Fibroblast of skin of back (primary cell): ENCODE measurements at regions not wholly inside any gene's neighbourhood (a gene's known extent, or its start where the extent isn't known, plus 50 kb on each side); places are given as distances from the start of the nearest gene placed in this dataset.

Experiments
- DNase-seq: peaks from one replicate; pipeline ENCODE4 v3.0.0-alpha.2; 2013

- peak; percentile 84 for DNase-seq
Observed at GRCh38 chr9:95822583-95823431, 52.7 kb upstream of the ERCC6L2 start.

GRCh38 chr9:95822015-95822414, 53.5 kb upstream of the ERCC6L2 start:
- no peak for DNase-seq

- peak; percentile 38 for DNase-seq
Observed at GRCh38 chr9:95820074-95820473, 55.4 kb upstream of the ERCC6L2 start.

GRCh38 chr9:95819636-95820035, 55.9 kb upstream of the ERCC6L2 start:
- DNase-seq: no peak

GRCh38 chr9:95817205-95817604, 58.3 kb upstream of the ERCC6L2 start:
- DNase-seq: no peak

- no peak for DNase-seq
Observed at GRCh38 chr9:95816716-95817115, 58.8 kb upstream of the ERCC6L2 start.

- no peak for DNase-seq
Observed at GRCh38 chr9:95815961-95816360, 59.5 kb upstream of the ERCC6L2 start.

- DNase-seq: peak; percentile 36
Observed at GRCh38 chr9:95815133-95815532, 60.4 kb upstream of the ERCC6L2 start.

- DNase-seq: no peak
Observed at GRCh38 chr9:95813923-95814322, 61.6 kb upstream of the ERCC6L2 start.

GRCh38 chr9:95810814-95811213, 64.7 kb upstream of the ERCC6L2 start:
- no peak for DNase-seq

GRCh38 chr9:95810133-95810532, 65.4 kb upstream of the ERCC6L2 start:
- DNase-seq: no peak

- no peak for DNase-seq
Observed at GRCh38 chr9:95809686-95810085, 65.8 kb upstream of the ERCC6L2 start.

- DNase-seq: peak; percentile 50
Observed at GRCh38 chr9:95808011-95808410, 67.5 kb upstream of the ERCC6L2 start.

GRCh38 chr9:95807326-95807947, 68.1 kb upstream of the ERCC6L2 start:
- no peak for DNase-seq

- no peak for DNase-seq
Observed at GRCh38 chr9:95803197-95803596, 72.3 kb upstream of the ERCC6L2 start.

- DNase-seq: no peak
Observed at GRCh38 chr9:95801797-95802196, 73.7 kb upstream of the ERCC6L2 start.

GRCh38 chr9:95796029-95796428, 79.5 kb upstream of the ERCC6L2 start:
- no peak for DNase-seq

- peak; percentile 99 for DNase-seq
Observed at GRCh38 chr9:95793924-95794828, 81.3 kb upstream of the ERCC6L2 start.

- no peak for DNase-seq
Observed at GRCh38 chr9:95791695-95792094, 83.8 kb upstream of the ERCC6L2 start.

- DNase-seq: no peak
Observed at GRCh38 chr9:95791286-95791685, 84.2 kb upstream of the ERCC6L2 start.

- DNase-seq: no peak
Observed at GRCh38 chr9:95788521-95788991, 86.9 kb upstream of the ERCC6L2 start.

GRCh38 chr9:95788021-95788420, 87.5 kb upstream of the ERCC6L2 start:
- DNase-seq: peak; percentile 60

- no peak for DNase-seq
Observed at GRCh38 chr9:95785209-95785608, 90.3 kb upstream of the ERCC6L2 start.
